A549 (cell line): ENCODE measurements at regions not wholly inside any gene's neighbourhood (a gene's known extent, or its start where the extent isn't known, plus 50 kb on each side); places are given as distances from the start of the nearest gene placed in this dataset.

Source experiments
- CBX2 ChIP-seq: fragments of 200-600 bp; sonication (generic); IDR thresholded peaks from 2 replicates; pipeline ENCODE4 v1.6.1; 2016; ENCODE audit warnings: low read depth, mild to moderate bottlenecking, borderline replicate concordance
- CEBPB ChIP-seq, 2 experiments: fragments of >200 bp in 1 of 2; sonication (Bioruptor Twin) in 1 of 2; formaldehyde crosslinking in 1 of 2; IDR thresholded peaks; 2 replicates each; pipeline ENCODE4 v1.6.1; 2012 to 2016
- EHMT2 ChIP-seq: fragments of 200-600 bp; sonication (generic); IDR thresholded peaks from 2 replicates; pipeline ENCODE4 v1.6.1; 2016; ENCODE audit warnings: antibody characterized with exemption, low read depth, mild to moderate bottlenecking, moderate library complexity
- EP300 ChIP-seq, 2 experiments: fragments of >200 bp; sonication (Bioruptor Twin); formaldehyde crosslinking; IDR thresholded peaks; 2 replicates in 1 of 2; 3 replicates in 1 of 2; pipeline ENCODE4 v1.6.1; 2016 to 2017
- HDAC2 ChIP-seq: fragments of 200-600 bp; sonication (generic); IDR thresholded peaks from 2 replicates; pipeline ENCODE4 v1.6.1; 2016
- MYC ChIP-seq: IDR thresholded peaks from 2 replicates; pipeline ENCODE4 v1.6.1; 2012; ENCODE audit warnings: mild to moderate bottlenecking, inconsistent platforms, low read length, improper control_type of control experiment, borderline replicate concordance
- PHF8 ChIP-seq: fragments of 200-600 bp; sonication (generic); IDR thresholded peaks from 2 replicates; pipeline ENCODE4 v1.6.1; 2016; ENCODE audit warnings: low read depth, mild to moderate bottlenecking, antibody characterized with exemption, moderate library complexity, borderline replicate concordance
- POLR2A ChIP-seq: IDR thresholded peaks from 2 replicates; pipeline ENCODE4 v1.6.1; 2012; ENCODE audit warnings: mild to moderate bottlenecking, low read length
- RAD21 ChIP-seq, 2 experiments: fragments of >200 bp in 1 of 2; sonication (Bioruptor Twin) in 1 of 2; formaldehyde crosslinking in 1 of 2; IDR thresholded peaks in 1 of 2; conservative IDR thresholded peaks in 1 of 2; 2 replicates in 1 of 2; 3 replicates in 1 of 2; pipeline ENCODE4 v1.6.1; 2012 to 2018; ENCODE audit warnings: inconsistent platforms in 1 of 2
- REST ChIP-seq: fragments of 200-600 bp; sonication (generic); IDR thresholded peaks from 2 replicates; pipeline ENCODE4 v1.6.1; 2016; ENCODE audit warnings: antibody characterized with exemption, mild to moderate bottlenecking, moderate library complexity
- RFX5 ChIP-seq: fragments of 450-650 bp; IDR thresholded peaks from 2 replicates; pipeline ENCODE4 v1.7.1; 2014; ENCODE audit warnings: antibody characterized with exemption, mild to moderate bottlenecking, moderate library complexity
- TF ChIP-seq, protein P1 (sequence below): fragments of >200 bp; sonication (Bioruptor Twin); formaldehyde crosslinking; IDR thresholded peaks from 3 replicates; pipeline ENCODE4 v1.5.1; 2016
- TF ChIP-seq, protein P2 (sequence below): fragments of 250-450 bp; sonication (Bioruptor Pico); IDR thresholded peaks from 2 replicates; pipeline ENCODE4 v1.5.0; 2021; ENCODE audit warnings: mild to moderate bottlenecking, moderate library complexity, borderline replicate concordance

- no peak for TF ChIP-seq MYC
- no peak for TF ChIP-seq EHMT2
- TF ChIP-seq, protein P1, sequence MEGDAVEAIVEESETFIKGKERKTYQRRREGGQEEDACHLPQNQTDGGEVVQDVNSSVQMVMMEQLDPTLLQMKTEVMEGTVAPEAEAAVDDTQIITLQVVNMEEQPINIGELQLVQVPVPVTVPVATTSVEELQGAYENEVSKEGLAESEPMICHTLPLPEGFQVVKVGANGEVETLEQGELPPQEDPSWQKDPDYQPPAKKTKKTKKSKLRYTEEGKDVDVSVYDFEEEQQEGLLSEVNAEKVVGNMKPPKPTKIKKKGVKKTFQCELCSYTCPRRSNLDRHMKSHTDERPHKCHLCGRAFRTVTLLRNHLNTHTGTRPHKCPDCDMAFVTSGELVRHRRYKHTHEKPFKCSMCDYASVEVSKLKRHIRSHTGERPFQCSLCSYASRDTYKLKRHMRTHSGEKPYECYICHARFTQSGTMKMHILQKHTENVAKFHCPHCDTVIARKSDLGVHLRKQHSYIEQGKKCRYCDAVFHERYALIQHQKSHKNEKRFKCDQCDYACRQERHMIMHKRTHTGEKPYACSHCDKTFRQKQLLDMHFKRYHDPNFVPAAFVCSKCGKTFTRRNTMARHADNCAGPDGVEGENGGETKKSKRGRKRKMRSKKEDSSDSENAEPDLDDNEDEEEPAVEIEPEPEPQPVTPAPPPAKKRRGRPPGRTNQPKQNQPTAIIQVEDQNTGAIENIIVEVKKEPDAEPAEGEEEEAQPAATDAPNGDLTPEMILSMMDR = no peak
- no peak for TF ChIP-seq POLR2A
- no peak for TF ChIP-seq HDAC2
- TF ChIP-seq RAD21 (conservative IDR thresholded peaks at IDR 0.05 in 1 of 2, IDR thresholded peaks at IDR 0.05 in 1 of 2) = no peak
- TF ChIP-seq EP300 (IDR thresholded peaks at IDR 0.05) = no peak
- TF ChIP-seq RFX5 = no peak
- no peak for TF ChIP-seq CEBPB (IDR thresholded peaks at IDR 0.05)
- no peak for TF ChIP-seq REST
- no peak for TF ChIP-seq CBX2
- no peak for TF ChIP-seq PHF8
- TF ChIP-seq, protein P2, sequence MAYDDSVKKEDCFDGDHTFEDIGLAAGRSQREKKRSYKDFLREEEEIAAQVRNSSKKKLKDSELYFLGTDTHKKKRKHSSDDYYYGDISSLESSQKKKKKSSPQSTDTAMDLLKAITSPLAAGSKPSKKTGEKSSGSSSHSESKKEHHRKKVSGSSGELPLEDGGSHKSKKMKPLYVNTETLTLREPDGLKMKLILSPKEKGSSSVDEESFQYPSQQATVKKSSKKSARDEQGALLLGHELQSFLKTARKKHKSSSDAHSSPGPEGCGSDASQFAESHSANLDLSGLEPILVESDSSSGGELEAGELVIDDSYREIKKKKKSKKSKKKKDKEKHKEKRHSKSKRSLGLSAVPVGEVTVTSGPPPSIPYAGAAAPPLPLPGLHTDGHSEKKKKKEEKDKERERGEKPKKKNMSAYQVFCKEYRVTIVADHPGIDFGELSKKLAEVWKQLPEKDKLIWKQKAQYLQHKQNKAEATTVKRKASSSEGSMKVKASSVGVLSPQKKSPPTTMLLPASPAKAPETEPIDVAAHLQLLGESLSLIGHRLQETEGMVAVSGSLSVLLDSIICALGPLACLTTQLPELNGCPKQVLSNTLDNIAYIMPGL (CRISPR knock-in tag) = no peak
These were observed 707.8 kb downstream of the USP25 start for GRCh38 chr21:16437586-16437985.
